DMS114 treated with DMSO at 0.1 percent for 48 hours (cell line): ENCODE measurements at regions not wholly inside any gene's neighbourhood (a gene's known extent, or its start where the extent isn't known, plus 50 kb on each side); places are given as distances from the start of the nearest gene placed in this dataset.

ENCODE experiments used
- DNase-seq: peaks from one replicate; lab custom pipeline; 2025; ENCODE audit not compliant: unreplicated experiment; lab: John Stamatoyannopoulos, UW

DNA sequence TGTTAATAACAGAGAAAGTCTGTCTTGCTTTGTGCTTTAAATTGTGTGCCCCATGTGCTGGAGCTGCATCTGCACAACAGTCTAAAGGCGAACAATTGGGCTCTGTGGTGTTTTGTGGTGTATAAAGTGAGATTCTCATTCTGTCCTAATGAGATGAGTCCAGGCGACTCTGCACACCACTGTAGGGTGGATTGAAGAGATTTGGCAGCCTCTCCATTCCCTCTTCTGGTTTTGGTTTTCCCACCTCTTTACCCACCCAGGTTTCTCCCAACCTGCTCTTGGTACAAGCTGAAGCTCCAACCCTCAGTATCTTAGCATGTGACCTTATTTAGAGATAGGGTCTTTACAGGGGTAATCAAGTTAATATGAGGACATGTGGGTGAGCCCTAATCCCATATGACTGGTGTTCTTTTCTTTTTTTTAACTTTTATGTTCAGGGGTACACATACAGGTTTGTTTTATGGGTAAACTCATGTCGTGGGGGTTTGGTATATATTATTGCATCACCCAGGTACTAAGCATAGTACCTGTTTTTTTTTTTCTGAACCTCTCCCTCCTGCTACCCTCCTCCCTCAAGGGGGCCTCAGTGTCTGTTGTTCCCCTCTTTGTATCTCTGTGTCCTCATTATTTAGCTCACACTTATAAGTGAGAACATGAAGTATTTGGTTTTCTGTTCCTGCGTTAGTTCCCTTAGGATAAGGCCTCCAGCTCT lies 217.6 kb upstream of the DTNBP1 start:
- no peak for DNase-seq

DNA sequence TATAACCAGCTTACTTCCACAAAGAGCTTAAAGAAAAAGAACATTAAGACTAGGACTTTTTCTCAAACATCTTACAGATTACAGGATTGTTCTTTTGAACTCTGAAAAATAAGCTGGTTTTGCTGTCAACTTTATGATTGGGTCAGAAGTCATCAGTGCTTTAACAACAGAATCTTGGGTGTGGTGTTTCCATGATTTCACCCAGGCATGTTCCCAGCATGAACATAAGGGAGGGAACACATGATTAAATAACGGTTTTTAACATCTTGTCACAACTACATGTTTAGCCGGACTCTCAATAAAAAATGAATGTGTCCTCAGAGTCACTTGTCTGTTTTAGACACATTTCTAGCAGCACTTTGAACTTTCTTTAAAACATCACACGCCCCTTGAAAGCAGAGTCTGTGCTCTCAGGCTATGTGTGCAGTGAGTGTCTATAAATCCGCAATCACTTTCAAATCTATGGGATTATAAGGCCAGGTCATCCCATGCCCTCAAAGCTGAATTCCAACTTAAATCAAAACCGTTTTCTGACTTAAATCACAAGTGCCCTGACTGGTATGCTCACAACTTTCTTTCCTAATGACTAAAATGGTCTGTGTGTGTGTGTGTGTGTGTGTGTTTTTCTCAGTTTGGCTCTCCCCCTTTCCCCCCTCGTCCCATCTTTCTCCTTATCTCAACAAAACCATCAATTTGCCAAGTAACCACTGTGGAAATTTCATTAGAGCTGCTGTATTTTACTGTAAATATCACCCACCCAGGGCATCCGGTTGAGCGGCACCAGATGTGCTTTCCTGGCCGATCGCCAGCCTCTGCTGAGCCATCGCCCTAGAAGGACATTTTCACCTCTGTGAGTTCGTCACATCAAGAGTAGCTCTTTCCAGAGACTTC lies 216.8 kb upstream of the DTNBP1 start:
- no peak for DNase-seq

DNA sequence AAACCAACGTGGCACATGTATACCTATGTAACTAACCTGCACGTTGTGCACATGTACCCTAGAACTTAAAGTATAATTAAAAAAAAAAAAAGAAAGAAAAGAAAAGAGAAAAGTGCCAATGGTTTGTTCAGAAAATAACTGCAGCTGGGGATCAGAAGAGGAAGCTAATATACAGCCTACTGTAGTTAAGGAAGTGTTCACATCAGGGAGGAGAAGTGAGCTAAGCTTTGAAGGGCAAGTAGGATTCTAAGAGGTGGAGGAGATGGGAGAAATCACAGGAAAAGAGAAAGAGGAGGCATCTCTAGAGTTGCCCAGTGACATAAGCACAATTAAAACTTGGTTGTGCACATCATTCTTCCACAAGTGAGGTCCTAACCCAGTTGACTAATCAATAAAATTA lies 214.4 kb upstream of the DTNBP1 start:
- DNase-seq, result no peak

- DNase-seq, result no peak
These were observed 213.6 kb upstream of the DTNBP1 start for GRCh38 chr6:15876406-15876805.

DNA sequence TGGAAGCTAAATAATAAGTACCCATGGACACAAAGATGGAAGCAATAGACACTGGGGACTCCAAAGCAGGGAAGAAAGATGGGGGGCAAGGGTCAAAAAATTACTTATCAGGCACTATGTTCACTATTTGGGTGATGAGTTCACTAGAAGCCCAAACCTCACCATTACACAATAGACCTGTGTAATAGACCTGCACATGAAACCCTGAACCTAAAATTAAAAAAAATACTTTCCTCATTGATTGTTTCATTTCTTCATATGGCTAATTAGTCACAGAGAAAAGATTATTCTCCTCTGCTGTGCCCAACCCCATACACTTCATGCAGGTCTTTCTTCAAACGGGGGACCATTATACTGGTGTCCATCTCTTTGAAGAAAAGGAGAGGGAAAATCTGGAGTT lies 213.0 kb upstream of the DTNBP1 start:
- no peak for DNase-seq

- DNase-seq, result no peak
These were observed 212.0 kb upstream of the DTNBP1 start for GRCh38 chr6:15874821-15875220.

DNA sequence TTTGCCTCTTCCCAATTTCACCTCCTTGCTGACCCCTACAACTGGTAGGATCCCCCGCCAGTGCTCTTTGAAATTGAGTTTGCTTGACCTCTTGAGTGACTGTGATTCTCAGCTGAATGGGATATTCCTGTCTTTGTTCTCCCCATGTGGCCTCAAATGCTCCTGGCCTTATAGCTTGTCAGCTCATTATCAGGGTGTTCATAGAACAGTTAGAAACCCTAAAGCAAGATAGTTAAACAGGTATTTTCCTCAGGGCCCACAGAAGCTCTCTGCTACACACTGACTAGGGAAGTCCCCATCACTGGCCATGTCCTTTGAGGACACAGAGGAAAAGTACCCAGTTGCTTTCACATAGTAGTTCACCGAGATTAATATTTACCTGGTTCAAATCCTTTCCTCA lies 211.5 kb upstream of the DTNBP1 start:
- DNase-seq, result no peak

DNA sequence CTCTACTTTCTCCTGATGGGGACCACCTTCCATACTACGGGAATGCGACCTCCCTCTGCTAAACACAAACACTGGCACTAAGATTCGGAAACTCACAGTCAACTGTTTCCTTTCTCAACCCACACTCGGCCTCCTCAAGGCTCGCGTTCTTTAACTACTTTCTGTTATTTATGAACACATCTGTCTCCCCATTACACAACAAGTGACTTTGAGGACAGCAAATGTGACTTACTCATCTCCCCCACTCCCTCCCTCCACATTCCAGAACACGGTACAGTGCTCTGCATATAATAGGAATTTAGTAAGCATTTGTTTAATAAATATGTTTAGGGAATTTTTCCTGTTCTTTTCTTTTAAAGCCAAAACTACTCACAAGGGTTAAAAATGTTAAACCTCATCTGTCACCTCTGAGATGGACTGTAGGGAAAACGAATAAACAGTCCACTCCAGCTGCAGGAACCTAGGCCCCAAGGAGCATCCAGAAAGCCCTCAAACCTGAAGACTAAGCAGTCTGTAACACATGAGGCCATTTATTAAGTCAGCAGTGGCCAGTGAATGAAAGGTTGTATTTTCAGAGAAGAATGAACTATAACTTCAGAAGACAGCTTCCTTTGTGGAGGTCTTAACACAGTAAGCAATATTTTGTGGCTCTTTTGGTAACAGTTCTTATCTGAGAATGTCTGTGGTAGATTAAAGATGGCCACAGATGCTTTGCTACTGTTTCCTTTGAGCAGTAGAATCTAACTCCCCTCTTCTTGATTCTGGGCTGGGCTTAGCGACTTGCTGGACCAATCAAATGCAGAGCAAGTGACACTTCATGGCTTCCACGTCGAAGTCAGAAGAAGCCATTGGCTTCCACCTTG lies 209.6 kb upstream of the DTNBP1 start:
- no peak for DNase-seq

DNA sequence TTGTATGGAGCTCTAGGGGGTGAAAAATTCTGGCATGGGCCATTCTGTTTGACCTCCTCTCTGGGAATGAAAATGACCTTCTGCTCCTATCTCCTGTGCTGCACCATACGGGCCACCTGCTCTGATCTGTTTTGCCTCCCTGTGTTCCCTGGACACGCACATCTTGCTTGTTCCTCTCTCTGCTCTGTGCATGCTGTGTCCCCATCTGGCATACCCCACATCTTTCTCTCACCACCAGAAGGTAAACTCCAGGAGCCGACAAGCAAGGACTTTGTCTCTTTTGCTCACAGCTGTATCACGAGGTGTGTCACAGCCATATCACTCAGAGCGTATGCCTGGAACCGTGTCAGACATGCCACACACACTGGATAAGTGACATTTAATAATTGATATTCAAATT lies 208.4 kb upstream of the DTNBP1 start:
- no peak for DNase-seq

GRCh38 chr6:15870333-15871043 lies 207.7 kb upstream of the DTNBP1 start:
- no peak for DNase-seq

- DNase-seq, result no peak
These were observed 201.9 kb upstream of the DTNBP1 start for GRCh38 chr6:15864708-15865062.

GRCh38 chr6:15864038-15864707 lies 201.3 kb upstream of the DTNBP1 start:
- no peak for DNase-seq

DNA sequence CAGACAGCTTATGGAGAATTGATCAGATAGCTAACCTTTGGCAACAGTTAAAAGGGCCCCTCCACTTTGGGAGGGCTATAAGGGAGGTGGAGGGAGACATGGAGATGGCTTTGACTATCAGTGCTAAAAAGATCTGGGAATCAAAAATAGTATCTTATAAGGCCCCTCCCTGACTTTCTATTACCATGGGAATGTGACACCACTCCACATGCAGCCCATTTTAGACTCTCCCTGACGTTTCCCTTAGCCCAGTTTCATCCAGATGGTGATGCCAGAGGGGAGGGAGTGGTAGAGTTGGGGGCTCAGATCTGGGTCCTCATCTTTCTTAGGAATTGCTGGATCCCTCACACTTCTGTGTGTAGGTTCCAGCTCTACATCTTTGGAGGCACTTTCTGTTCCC lies 200.0 kb upstream of the DTNBP1 start:
- DNase-seq, result no peak

DNA sequence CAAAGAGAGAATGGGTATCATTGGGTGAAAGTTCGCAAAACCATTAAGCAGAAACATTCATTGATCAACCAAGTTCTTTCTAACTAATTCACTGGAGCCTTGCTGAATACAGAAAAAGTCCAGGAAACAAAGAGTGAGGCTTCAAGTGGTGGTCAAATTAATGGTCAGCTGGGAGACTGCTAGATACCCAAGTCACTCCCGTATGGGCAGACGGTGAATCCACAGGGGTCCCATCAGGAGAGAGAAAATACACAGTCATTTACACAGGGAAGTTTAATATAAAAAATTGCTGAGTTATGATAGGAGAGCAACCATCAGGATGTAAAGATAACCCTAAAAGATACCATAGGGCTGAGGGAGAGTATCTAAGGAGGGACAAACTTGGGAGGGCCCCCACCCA lies 198.7 kb upstream of the DTNBP1 start:
- no peak for DNase-seq

DNA sequence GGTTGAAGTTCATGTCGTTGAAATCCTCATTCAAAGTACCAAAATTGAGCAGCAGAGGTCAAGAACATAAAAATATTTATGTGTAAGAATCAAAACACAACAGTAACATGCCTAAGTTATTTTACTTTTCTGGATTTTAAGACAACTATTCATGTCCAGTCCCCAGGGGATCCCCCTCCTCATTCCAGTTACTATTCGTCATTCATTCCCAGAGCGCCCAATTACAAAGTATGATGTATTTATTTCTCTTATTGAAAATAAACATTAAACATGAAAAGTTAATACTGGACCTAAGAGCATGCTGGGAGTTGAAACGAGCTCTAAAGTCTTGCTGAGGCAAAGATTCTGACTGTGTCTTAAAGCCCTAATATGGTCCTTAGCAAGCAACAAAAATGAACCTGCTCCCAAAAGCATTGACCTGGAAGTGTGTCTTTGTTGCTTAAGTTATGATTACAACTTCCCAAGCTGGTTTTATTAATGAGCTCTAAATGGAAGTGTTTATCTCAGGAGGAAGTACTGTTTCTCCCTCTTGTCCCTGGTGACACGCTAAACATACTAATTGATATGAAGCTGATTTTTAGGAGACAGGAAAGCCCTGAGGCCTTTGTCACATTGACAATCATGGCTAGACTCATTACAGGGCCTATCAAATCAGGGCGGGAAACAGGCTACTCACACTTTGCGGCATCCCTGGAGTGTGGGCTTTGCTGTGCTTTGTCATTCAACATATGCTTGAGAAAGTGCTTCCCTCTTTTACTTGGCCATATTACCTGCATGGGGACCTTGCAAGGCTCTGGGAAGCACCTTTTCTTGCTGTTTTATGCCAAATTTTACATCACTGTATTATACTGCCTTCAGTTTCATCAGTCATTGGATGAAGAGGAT lies 192.2 kb upstream of the DTNBP1 start:
- DNase-seq, result no peak

DNA sequence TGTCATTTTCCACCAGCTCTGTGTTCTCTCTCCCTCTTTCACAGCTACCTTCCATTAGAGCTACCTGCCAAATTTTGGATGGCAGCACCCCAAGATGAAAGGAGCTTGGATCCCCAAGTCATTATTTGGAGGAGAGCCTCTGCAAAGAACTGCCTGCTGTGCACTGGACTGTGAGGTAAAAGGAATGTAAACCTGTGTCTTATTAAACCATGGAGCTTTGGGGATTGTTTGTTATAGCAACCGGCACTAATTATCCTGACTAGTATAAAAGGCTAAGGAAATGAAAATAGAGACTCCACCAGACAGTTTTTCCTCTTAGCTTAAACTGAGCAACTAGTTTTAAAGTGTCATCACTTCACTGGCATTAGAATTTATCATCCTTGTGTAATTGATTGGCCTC lies 191.6 kb upstream of the DTNBP1 start:
- no peak for DNase-seq

DNA sequence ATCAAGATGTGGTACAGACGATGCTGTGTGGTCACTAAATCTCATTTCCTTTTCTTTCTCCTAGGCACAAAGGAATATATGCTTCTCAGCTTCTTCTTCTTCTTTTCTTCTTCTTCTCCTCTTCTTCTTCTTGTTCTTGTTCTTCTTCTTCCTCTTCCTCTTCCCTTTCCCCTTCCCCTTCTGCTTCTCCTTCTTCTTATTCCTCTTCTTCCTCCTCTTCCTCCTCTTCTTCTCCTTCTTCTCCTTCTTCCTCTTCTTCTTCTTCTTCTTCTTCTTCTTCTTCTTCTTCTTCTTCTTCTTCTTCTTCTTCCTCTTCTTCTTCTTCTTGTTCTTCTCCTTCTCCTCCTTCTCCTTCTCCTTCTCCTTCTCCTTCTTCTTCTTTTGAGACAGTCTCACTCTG lies 190.4 kb upstream of the DTNBP1 start:
- no peak for DNase-seq

DNA sequence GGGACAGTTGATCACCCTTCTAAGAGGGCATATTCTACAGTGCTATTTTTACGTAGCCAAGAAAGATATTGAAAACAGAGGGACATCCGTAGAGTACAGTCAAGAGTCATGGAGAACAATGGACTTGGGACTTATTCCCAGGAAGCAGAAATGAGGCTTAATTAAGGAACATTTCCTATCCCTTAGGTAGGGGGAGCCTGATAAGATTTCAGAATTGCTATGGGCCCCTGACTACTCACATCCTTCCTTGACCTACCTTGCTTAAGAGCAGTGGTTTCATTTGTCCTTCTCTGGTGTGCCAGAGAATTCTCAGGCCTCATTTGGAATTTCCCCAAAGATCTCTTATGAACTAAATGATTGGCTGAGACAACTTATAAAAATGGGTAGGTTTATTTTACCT lies 189.5 kb upstream of the DTNBP1 start:
- no peak for DNase-seq

- DNase-seq, result no peak
These were observed 186.6 kb upstream of the DTNBP1 start for GRCh38 chr6:15849395-15849794.

- DNase-seq, result no peak
These were observed 182.7 kb upstream of the DTNBP1 start for GRCh38 chr6:15845492-15845891.
